Peyer's patch (tissue), 4 donors: ENCODE measurements at regions not wholly inside any gene's neighbourhood (a gene's known extent, or its start where the extent isn't known, plus 50 kb on each side); places are given as distances from the start of the nearest gene placed in this dataset.

ENCODE experiments used
- POLR2A ChIP-seq, 2 donors: fragments of 450-650 bp; IDR thresholded peaks; one replicate each; pipeline ENCODE4 v1.5.1; 2017; ENCODE audit warnings: antibody characterized with exemption in 2 of 2, mild to moderate bottlenecking in 2 of 2, moderate library complexity in 2 of 2
- TF ChIP-seq, protein P1 (sequence below), 6 experiments: fragments of 450-650 bp in 4 of 6; fragments of 200-600 bp in 2 of 6; sonication (generic) in 1 of 6; IDR thresholded peaks; one replicate each; pipeline ENCODE4 v1.5.1; 2017 to 2019; ENCODE audit warnings: antibody characterized with exemption in 6 of 6, mild to moderate bottlenecking in 3 of 6, moderate library complexity in 1 of 6

- TF ChIP-seq, protein P1, sequence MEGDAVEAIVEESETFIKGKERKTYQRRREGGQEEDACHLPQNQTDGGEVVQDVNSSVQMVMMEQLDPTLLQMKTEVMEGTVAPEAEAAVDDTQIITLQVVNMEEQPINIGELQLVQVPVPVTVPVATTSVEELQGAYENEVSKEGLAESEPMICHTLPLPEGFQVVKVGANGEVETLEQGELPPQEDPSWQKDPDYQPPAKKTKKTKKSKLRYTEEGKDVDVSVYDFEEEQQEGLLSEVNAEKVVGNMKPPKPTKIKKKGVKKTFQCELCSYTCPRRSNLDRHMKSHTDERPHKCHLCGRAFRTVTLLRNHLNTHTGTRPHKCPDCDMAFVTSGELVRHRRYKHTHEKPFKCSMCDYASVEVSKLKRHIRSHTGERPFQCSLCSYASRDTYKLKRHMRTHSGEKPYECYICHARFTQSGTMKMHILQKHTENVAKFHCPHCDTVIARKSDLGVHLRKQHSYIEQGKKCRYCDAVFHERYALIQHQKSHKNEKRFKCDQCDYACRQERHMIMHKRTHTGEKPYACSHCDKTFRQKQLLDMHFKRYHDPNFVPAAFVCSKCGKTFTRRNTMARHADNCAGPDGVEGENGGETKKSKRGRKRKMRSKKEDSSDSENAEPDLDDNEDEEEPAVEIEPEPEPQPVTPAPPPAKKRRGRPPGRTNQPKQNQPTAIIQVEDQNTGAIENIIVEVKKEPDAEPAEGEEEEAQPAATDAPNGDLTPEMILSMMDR (IDR thresholded peaks at IDR 0.05): no peak
- no peak for TF ChIP-seq POLR2A (IDR thresholded peaks at IDR 0.05)
These were observed 261.9 kb downstream of the HHIPL2 start for GRCh38 chr1:222286011-222286410.
